ENCODE measurements at regions not wholly inside any gene's neighbourhood (a gene's known extent, or its start where the extent isn't known, plus 50 kb on each side); places are given as distances from the start of the nearest gene placed in this dataset.

DNA sequence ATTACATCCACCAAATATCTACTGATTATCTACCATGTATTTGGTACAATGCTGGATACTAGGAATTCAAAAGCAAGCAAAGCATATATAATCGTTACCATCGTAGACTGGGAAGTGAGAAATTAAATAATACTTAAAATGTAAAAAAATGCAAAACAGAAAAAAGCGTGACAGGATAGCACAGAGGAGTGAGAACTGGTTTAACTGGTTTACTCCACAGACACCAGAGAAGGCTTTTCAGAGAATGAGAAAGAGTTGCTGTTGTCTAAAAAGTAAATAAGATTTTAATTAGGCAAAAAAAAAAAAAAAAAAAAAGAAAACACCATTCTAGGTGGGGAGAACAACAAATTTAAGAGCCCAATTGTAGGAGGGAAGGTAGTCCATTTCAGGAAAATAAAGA lies 657.9 kb upstream of the ST8SIA4 start (continued):
- TF ChIP-seq, protein P1, sequence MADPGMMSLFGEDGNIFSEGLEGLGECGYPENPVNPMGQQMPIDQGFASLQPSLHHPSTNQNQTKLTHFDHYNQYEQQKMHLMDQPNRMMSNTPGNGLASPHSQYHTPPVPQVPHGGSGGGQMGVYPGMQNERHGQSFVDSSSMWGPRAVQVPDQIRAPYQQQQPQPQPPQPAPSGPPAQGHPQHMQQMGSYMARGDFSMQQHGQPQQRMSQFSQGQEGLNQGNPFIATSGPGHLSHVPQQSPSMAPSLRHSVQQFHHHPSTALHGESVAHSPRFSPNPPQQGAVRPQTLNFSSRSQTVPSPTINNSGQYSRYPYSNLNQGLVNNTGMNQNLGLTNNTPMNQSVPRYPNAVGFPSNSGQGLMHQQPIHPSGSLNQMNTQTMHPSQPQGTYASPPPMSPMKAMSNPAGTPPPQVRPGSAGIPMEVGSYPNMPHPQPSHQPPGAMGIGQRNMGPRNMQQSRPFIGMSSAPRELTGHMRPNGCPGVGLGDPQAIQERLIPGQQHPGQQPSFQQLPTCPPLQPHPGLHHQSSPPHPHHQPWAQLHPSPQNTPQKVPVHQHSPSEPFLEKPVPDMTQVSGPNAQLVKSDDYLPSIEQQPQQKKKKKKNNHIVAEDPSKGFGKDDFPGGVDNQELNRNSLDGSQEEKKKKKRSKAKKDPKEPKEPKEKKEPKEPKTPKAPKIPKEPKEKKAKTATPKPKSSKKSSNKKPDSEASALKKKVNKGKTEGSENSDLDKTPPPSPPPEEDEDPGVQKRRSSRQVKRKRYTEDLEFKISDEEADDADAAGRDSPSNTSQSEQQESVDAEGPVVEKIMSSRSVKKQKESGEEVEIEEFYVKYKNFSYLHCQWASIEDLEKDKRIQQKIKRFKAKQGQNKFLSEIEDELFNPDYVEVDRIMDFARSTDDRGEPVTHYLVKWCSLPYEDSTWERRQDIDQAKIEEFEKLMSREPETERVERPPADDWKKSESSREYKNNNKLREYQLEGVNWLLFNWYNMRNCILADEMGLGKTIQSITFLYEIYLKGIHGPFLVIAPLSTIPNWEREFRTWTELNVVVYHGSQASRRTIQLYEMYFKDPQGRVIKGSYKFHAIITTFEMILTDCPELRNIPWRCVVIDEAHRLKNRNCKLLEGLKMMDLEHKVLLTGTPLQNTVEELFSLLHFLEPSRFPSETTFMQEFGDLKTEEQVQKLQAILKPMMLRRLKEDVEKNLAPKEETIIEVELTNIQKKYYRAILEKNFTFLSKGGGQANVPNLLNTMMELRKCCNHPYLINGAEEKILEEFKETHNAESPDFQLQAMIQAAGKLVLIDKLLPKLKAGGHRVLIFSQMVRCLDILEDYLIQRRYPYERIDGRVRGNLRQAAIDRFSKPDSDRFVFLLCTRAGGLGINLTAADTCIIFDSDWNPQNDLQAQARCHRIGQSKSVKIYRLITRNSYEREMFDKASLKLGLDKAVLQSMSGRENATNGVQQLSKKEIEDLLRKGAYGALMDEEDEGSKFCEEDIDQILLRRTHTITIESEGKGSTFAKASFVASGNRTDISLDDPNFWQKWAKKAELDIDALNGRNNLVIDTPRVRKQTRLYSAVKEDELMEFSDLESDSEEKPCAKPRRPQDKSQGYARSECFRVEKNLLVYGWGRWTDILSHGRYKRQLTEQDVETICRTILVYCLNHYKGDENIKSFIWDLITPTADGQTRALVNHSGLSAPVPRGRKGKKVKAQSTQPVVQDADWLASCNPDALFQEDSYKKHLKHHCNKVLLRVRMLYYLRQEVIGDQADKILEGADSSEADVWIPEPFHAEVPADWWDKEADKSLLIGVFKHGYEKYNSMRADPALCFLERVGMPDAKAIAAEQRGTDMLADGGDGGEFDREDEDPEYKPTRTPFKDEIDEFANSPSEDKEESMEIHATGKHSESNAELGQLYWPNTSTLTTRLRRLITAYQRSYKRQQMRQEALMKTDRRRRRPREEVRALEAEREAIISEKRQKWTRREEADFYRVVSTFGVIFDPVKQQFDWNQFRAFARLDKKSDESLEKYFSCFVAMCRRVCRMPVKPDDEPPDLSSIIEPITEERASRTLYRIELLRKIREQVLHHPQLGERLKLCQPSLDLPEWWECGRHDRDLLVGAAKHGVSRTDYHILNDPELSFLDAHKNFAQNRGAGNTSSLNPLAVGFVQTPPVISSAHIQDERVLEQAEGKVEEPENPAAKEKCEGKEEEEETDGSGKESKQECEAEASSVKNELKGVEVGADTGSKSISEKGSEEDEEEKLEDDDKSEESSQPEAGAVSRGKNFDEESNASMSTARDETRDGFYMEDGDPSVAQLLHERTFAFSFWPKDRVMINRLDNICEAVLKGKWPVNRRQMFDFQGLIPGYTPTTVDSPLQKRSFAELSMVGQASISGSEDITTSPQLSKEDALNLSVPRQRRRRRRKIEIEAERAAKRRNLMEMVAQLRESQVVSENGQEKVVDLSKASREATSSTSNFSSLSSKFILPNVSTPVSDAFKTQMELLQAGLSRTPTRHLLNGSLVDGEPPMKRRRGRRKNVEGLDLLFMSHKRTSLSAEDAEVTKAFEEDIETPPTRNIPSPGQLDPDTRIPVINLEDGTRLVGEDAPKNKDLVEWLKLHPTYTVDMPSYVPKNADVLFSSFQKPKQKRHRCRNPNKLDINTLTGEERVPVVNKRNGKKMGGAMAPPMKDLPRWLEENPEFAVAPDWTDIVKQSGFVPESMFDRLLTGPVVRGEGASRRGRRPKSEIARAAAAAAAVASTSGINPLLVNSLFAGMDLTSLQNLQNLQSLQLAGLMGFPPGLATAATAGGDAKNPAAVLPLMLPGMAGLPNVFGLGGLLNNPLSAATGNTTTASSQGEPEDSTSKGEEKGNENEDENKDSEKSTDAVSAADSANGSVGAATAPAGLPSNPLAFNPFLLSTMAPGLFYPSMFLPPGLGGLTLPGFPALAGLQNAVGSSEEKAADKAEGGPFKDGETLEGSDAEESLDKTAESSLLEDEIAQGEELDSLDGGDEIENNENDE (IDR thresholded peaks at IDR 0.05; ENCODE audit: insufficient replicate concordance, low read length), result peak; percentile 40

All from H1 (cell line).